ENCODE measurements at regions not wholly inside any gene's neighbourhood (a gene's known extent, or its start where the extent isn't known, plus 50 kb on each side); places are given as distances from the start of the nearest gene placed in this dataset.

DNA sequence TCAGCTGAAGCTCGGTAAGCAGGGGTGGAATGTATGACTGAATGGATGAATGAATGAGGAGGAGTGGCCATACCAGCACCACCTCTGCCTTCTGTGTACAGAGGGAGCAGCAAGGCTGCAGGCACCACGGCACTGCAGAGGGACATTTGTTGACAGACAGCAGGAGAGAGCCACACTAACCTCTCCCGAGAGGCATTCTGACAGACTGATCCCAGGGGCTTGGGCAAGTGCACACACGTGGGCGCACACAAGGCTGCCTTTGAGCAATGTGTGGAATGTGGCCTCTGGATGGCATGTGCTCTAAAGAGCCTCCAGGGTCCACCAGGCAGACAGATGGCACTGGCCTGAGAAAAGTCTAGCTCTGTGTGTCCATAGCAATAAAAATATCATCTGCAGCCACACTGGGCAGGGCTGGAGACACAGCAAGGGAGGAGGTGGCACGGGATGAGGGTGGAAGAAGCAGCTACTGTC is 111.8 kb downstream of the ACTL7B start (continued):
- no peak for TF ChIP-seq CHCHD3 (CRISPR knock-in tag; IDR thresholded peaks at IDR 0.05)
- TF ChIP-seq HOXD1 (CRISPR knock-in tag; IDR thresholded peaks at IDR 0.05): no peak
- TF ChIP-seq ZNF609 (CRISPR knock-in tag; IDR thresholded peaks at IDR 0.05; ENCODE audit: borderline replicate concordance): no peak
- no peak for TF ChIP-seq ZNF678 (CRISPR knock-in tag; IDR thresholded peaks at IDR 0.05)
- TF ChIP-seq, protein P1, sequence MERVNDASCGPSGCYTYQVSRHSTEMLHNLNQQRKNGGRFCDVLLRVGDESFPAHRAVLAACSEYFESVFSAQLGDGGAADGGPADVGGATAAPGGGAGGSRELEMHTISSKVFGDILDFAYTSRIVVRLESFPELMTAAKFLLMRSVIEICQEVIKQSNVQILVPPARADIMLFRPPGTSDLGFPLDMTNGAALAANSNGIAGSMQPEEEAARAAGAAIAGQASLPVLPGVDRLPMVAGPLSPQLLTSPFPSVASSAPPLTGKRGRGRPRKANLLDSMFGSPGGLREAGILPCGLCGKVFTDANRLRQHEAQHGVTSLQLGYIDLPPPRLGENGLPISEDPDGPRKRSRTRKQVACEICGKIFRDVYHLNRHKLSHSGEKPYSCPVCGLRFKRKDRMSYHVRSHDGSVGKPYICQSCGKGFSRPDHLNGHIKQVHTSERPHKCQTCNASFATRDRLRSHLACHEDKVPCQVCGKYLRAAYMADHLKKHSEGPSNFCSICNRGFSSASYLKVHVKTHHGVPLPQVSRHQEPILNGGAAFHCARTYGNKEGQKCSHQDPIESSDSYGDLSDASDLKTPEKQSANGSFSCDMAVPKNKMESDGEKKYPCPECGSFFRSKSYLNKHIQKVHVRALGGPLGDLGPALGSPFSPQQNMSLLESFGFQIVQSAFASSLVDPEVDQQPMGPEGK (CRISPR knock-in tag; IDR thresholded peaks at IDR 0.05): no peak
- TF ChIP-seq ZMYM2 (CRISPR knock-in tag; IDR thresholded peaks at IDR 0.05): 0 out of 2 replicates have a peak, but pooled peaks have one; percentile 33
- no peak for TF ChIP-seq ZNF543 (CRISPR knock-in tag; IDR thresholded peaks at IDR 0.05)
- TF ChIP-seq ZNF382 (CRISPR knock-in tag; IDR thresholded peaks at IDR 0.05; ENCODE audit: borderline replicate concordance): no peak
- TF ChIP-seq HNRNPL (IDR thresholded peaks at IDR 0.05; ENCODE audit: low read depth, low read length): peak; percentile 81
- TF ChIP-seq, protein P2, sequence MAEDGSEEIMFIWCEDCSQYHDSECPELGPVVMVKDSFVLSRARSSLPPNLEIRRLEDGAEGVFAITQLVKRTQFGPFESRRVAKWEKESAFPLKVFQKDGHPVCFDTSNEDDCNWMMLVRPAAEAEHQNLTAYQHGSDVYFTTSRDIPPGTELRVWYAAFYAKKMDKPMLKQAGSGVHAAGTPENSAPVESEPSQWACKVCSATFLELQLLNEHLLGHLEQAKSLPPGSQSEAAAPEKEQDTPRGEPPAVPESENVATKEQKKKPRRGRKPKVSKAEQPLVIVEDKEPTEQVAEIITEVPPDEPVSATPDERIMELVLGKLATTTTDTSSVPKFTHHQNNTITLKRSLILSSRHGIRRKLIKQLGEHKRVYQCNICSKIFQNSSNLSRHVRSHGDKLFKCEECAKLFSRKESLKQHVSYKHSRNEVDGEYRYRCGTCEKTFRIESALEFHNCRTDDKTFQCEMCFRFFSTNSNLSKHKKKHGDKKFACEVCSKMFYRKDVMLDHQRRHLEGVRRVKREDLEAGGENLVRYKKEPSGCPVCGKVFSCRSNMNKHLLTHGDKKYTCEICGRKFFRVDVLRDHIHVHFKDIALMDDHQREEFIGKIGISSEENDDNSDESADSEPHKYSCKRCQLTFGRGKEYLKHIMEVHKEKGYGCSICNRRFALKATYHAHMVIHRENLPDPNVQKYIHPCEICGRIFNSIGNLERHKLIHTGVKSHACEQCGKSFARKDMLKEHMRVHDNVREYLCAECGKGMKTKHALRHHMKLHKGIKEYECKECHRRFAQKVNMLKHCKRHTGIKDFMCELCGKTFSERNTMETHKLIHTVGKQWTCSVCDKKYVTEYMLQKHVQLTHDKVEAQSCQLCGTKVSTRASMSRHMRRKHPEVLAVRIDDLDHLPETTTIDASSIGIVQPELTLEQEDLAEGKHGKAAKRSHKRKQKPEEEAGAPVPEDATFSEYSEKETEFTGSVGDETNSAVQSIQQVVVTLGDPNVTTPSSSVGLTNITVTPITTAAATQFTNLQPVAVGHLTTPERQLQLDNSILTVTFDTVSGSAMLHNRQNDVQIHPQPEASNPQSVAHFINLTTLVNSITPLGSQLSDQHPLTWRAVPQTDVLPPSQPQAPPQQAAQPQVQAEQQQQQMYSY (CRISPR knock-in tag; IDR thresholded peaks at IDR 0.05): no peak
- TF ChIP-seq SMARCC2 (IDR thresholded peaks at IDR 0.05): no peak
- TF ChIP-seq HDAC6 (IDR thresholded peaks at IDR 0.05; ENCODE audit: low read depth, low read length): no peak
- no peak for TF ChIP-seq ZNF235 (CRISPR knock-in tag; IDR thresholded peaks at IDR 0.05; ENCODE audit: borderline replicate concordance)

Data from HepG2 (cell line).